H1 (cell line): ENCODE measurements at regions not wholly inside any gene's neighbourhood (a gene's known extent, or its start where the extent isn't known, plus 50 kb on each side); places are given as distances from the start of the nearest gene placed in this dataset.

ENCODE experiments used
- CHD2 ChIP-seq: IDR thresholded peaks from 2 replicates; pipeline ENCODE4 v1.6.1; 2012; ENCODE audit warnings: low read length, improper control_type of control experiment
- GABPA ChIP-seq: IDR thresholded peaks from 2 replicates; pipeline ENCODE4 v1.6.1; 2011; ENCODE audit warnings: mild to moderate bottlenecking, low read length, moderate library complexity, borderline replicate concordance; ENCODE audit not compliant: insufficient read depth
- HDAC2 ChIP-seq, 2 experiments: fragments of 300-600 bp in 1 of 2; sonication (generic) in 1 of 2; IDR thresholded peaks; 2 replicates each; pipeline ENCODE4 v1.6.1; 2011 to 2012; ENCODE audit warnings: low read depth in 2 of 2, low read length in 2 of 2, mild to moderate bottlenecking in 2 of 2, moderate library complexity in 2 of 2, borderline replicate concordance in 1 of 2, inconsistent platforms in 1 of 2
- JUN ChIP-seq: IDR thresholded peaks from 2 replicates; pipeline ENCODE4 v1.6.1; 2011; ENCODE audit warnings: low read depth, mild to moderate bottlenecking, improper control_type of control experiment, low read length
- TF ChIP-seq, protein P1 (sequence below), 3 experiments: IDR thresholded peaks; 1 replicate in 2 of 3; 2 replicates in 1 of 3; pipeline versions ENCODE4 v1.5.1 to v1.6.1; 2011; ENCODE audit warnings: low read length in 3 of 3, mild to moderate bottlenecking in 3 of 3, inconsistent platforms in 2 of 3, low read depth in 1 of 3, moderate library complexity in 1 of 3; ENCODE audit not compliant: insufficient read depth in 1 of 3; ENCODE audit errors: control extremely low read depth in 1 of 3

DNA sequence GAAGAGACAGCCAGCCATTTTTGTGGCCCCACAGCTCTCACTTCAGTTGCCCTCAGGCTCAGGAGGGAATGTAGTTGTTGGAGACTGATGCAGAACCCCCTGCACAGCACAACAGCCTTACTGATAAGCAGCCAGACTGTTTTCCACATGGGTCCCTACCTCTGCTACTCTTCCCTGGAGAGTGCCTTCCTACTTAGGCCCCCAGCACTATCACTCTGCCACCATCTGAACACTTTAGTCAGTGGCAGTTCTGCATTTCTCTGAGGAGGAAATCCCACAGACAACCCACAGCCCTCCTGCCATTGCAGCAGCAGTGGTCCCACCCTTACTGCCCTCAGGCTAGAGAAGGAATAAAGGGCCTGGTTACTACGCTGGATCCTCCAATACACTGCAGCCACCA is 61.8 kb upstream of the PTPRD start:
- TF ChIP-seq, protein P1, sequence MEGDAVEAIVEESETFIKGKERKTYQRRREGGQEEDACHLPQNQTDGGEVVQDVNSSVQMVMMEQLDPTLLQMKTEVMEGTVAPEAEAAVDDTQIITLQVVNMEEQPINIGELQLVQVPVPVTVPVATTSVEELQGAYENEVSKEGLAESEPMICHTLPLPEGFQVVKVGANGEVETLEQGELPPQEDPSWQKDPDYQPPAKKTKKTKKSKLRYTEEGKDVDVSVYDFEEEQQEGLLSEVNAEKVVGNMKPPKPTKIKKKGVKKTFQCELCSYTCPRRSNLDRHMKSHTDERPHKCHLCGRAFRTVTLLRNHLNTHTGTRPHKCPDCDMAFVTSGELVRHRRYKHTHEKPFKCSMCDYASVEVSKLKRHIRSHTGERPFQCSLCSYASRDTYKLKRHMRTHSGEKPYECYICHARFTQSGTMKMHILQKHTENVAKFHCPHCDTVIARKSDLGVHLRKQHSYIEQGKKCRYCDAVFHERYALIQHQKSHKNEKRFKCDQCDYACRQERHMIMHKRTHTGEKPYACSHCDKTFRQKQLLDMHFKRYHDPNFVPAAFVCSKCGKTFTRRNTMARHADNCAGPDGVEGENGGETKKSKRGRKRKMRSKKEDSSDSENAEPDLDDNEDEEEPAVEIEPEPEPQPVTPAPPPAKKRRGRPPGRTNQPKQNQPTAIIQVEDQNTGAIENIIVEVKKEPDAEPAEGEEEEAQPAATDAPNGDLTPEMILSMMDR (IDR thresholded peaks at IDR 0.05; ENCODE audit: control extremely low read depth in 1 of 3, insufficient read depth in 1 of 3, low read depth in 1 of 3, low read length in 3 of 3): no peak
- TF ChIP-seq HDAC2 (IDR thresholded peaks at IDR 0.05; ENCODE audit: borderline replicate concordance in 1 of 2, low read depth in 2 of 2, low read length in 2 of 2): no peak
- no peak for TF ChIP-seq GABPA
- no peak for TF ChIP-seq CHD2
- TF ChIP-seq JUN: no peak
